HEK293 (cell line): ENCODE measurements at regions not wholly inside any gene's neighbourhood (a gene's known extent, or its start where the extent isn't known, plus 50 kb on each side); places are given as distances from the start of the nearest gene placed in this dataset.

Experiments used
- CTCF ChIA-PET: fragments of 350-600 bp; formaldehyde crosslinking; extraction: SDS; loops from one replicate; lab custom pipeline; 2021; ENCODE audit warnings: antibody characterized with exemption; lab: Yijun Ruan, JAX
- POLR2A ChIA-PET: fragments of 300-600 bp; formaldehyde crosslinking; extraction: SDS; loops from one replicate; lab custom pipeline; 2020; ENCODE audit warnings: antibody characterized with exemption, inconsistent platforms; lab: Yijun Ruan, JAX
- H3K27ac ChIP-seq: fragments of 200-500 bp; sonication (Bioruptor generic); 2 replicates; pipeline ENCODE4 v1.5.1; 2014; ENCODE audit warnings: low read depth, low read length, control low read depth, inconsistent platforms; ENCODE audit errors: extremely low read depth
- H3K36me3 ChIP-seq, 2 experiments: fragments of 200-500 bp in 1 of 2; sonication (Bioruptor generic) in 1 of 2; 1 replicate in 1 of 2; 2 replicates in 1 of 2; pipeline ENCODE4 v1.5.1; 2014 to 2017; ENCODE audit warnings: inconsistent platforms in 2 of 2, low read length in 2 of 2; ENCODE audit not compliant: control insufficient read depth in 2 of 2, insufficient read depth in 1 of 2
- H3K4me1 ChIP-seq: fragments of 200-500 bp; sonication (Bioruptor generic); 2 replicates; pipeline ENCODE4 v1.5.1; 2014; ENCODE audit warnings: mild to moderate bottlenecking, low read length, inconsistent platforms; ENCODE audit not compliant: control insufficient read depth, insufficient read depth
- H3K4me3 ChIP-seq: 2 replicates; pipeline ENCODE4 v1.5.1; 2011; ENCODE audit warnings: low read depth, mild to moderate bottlenecking, control low read depth, low read length, moderate library complexity
- H3K9me3 ChIP-seq: fragments of 200-500 bp; sonication (Bioruptor generic); 2 replicates; pipeline ENCODE4 v1.5.1; 2014; ENCODE audit warnings: low read depth, low read length, inconsistent platforms; ENCODE audit not compliant: control insufficient read depth, insufficient read depth
- BCL6B ChIP-seq: fragments of 450-650 bp; formaldehyde crosslinking; IDR thresholded peaks from 2 replicates; pipeline ENCODE4 v1.5.1; 2017; ENCODE audit warnings: missing biosample characterization, missing genetic modification characterization
- KLF16 ChIP-seq: fragments of 450-650 bp; formaldehyde crosslinking; IDR thresholded peaks from 2 replicates; pipeline ENCODE4 v1.5.1; 2017; ENCODE audit warnings: missing biosample characterization, missing genetic modification characterization
- KLF8 ChIP-seq: fragments of 450-650 bp; formaldehyde crosslinking; IDR thresholded peaks from 2 replicates; pipeline ENCODE4 v1.5.1; 2016; ENCODE audit warnings: missing biosample characterization, missing genetic modification characterization
- OSR2 ChIP-seq: fragments of 450-650 bp; formaldehyde crosslinking; IDR thresholded peaks from 2 replicates; pipeline ENCODE4 v1.5.1; 2016; ENCODE audit warnings: missing biosample characterization, missing genetic modification characterization
- SCRT2 ChIP-seq: fragments of 450-650 bp; formaldehyde crosslinking; IDR thresholded peaks from 2 replicates; pipeline ENCODE4 v1.5.1; 2016; ENCODE audit warnings: missing biosample characterization, missing genetic modification characterization
- SETDB1 ChIP-seq: IDR thresholded peaks from one replicate; pipeline ENCODE4 v1.6.1; 2017; ENCODE audit warnings: mild to moderate bottlenecking, low read length, moderate library complexity, mixed read lengths; ENCODE audit not compliant: insufficient read length
- TRIM28 ChIP-seq: IDR thresholded peaks from 2 replicates; pipeline ENCODE4 v1.6.1; 2011; ENCODE audit warnings: low read length, control low read depth, borderline replicate concordance
- YY2 ChIP-seq: fragments of 450-650 bp; formaldehyde crosslinking; IDR thresholded peaks from 2 replicates; pipeline ENCODE4 v1.5.1; 2016; ENCODE audit warnings: missing biosample characterization, missing genetic modification characterization
- ZNF211 ChIP-seq: fragments of 450-650 bp; formaldehyde crosslinking; IDR thresholded peaks from 2 replicates; pipeline ENCODE4 v1.5.1; 2016; ENCODE audit warnings: low read depth, missing biosample characterization, missing genetic modification characterization
- ZNF23 ChIP-seq: fragments of 450-650 bp; formaldehyde crosslinking; IDR thresholded peaks from 2 replicates; pipeline ENCODE4 v1.5.1; 2016; ENCODE audit warnings: missing biosample characterization, missing genetic modification characterization, borderline replicate concordance
- ZNF280D ChIP-seq: fragments of 450-650 bp; formaldehyde crosslinking; IDR thresholded peaks from 2 replicates; pipeline ENCODE4 v1.5.1; 2016; ENCODE audit warnings: missing biosample characterization, missing genetic modification characterization
- ZNF354C ChIP-seq: fragments of 450-650 bp; formaldehyde crosslinking; IDR thresholded peaks from 2 replicates; pipeline ENCODE4 v1.5.1; 2016; ENCODE audit warnings: missing biosample characterization, missing genetic modification characterization, low read depth, borderline replicate concordance
- ZNF510 ChIP-seq: fragments of 450-650 bp; formaldehyde crosslinking; IDR thresholded peaks from 2 replicates; pipeline ENCODE4 v1.5.1; 2018; ENCODE audit warnings: mild to moderate bottlenecking, missing genetic modification characterization, missing biosample characterization; ENCODE audit not compliant: insufficient replicate concordance
- ZNF514 ChIP-seq: fragments of 450-650 bp; formaldehyde crosslinking; IDR thresholded peaks from 2 replicates; pipeline ENCODE4 v1.5.1; 2016; ENCODE audit warnings: missing biosample characterization, missing genetic modification characterization
- ZNF530 ChIP-seq: fragments of 450-650 bp; formaldehyde crosslinking; IDR thresholded peaks from 2 replicates; pipeline ENCODE4 v1.5.1; 2016; ENCODE audit warnings: low read depth, missing biosample characterization, missing genetic modification characterization
- ZNF585B ChIP-seq: fragments of 450-650 bp; formaldehyde crosslinking; IDR thresholded peaks from 2 replicates; pipeline ENCODE4 v1.5.1; 2016; ENCODE audit warnings: missing biosample characterization, missing genetic modification characterization
- ZNF610 ChIP-seq: fragments of 450-650 bp; formaldehyde crosslinking; IDR thresholded peaks from 2 replicates; pipeline ENCODE4 v1.5.1; 2016; ENCODE audit warnings: missing biosample characterization, missing genetic modification characterization, borderline replicate concordance
- ZNF677 ChIP-seq: fragments of 450-650 bp; IDR thresholded peaks from 2 replicates; pipeline ENCODE4 v1.5.0; 2018; ENCODE audit warnings: missing biosample characterization, mild to moderate bottlenecking, missing genetic modification characterization, moderate library complexity
- ZXDB ChIP-seq: fragments of 450-650 bp; formaldehyde crosslinking; IDR thresholded peaks from 2 replicates; pipeline ENCODE4 v1.5.1; 2016; ENCODE audit warnings: missing biosample characterization, missing genetic modification characterization
- TF ChIP-seq, protein P1 (sequence below): sonication (generic); formaldehyde crosslinking; IDR thresholded peaks from 2 replicates; pipeline ENCODE4 v1.8.1; 2022; ENCODE audit warnings: mild to moderate bottlenecking, moderate library complexity, missing genetic modification reagents
- TF ChIP-seq, protein P2 (sequence below): IDR thresholded peaks from 2 replicates; pipeline ENCODE4 v1.6.1; 2011; ENCODE audit warnings: mild to moderate bottlenecking, low read depth, low read length, borderline replicate concordance

GRCh38 chr4:92066485-92066884, 237.3 kb upstream of the GRID2 start (continued):
- TF ChIP-seq, protein P1, sequence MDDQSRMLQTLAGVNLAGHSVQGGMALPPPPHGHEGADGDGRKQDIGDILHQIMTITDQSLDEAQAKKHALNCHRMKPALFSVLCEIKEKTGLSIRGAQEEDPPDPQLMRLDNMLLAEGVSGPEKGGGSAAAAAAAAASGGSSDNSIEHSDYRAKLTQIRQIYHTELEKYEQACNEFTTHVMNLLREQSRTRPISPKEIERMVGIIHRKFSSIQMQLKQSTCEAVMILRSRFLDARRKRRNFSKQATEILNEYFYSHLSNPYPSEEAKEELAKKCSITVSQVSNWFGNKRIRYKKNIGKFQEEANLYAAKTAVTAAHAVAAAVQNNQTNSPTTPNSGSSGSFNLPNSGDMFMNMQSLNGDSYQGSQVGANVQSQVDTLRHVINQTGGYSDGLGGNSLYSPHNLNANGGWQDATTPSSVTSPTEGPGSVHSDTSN (CRISPR knock-in tag), result no peak

- CTCF ChIA-PET, result no interaction called here
These were observed 232.2 kb upstream of the GRID2 start for GRCh38 chr4:92071587-92071986.

DNA sequence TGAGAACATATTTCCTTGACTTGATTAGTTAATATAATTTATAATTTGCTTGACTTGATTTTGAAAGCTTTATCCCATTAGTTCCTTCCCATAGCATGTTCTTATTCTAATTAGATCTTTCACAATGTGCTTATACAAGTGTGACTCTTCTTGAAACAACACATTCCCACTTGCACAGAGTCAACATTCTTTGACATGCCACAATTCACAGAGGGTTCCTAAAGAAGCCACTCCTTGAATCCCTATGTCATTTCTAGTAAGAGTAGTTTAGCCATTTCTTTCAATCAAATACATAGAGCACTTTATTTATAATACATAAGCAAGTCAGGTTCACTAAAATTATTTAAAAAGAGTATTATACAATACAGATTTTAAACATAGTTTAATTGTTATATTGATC, 228.9 kb upstream of the GRID2 start:
- POLR2A ChIA-PET, result no interaction called here
- Histone ChIP-seq H3K36me3 (no peaks in the 10 kb centered on the region), H3K4me3 (no peak overlapping the region), H3K9me3 (no peaks in the 10 kb centered on the region), H3K4me1 (no peaks in the 10 kb centered on the region), H3K27ac (no peak overlapping the region)
- no peak for TF ChIP-seq ZNF677 (tag by site-specific recombination)
- no peak for TF ChIP-seq ZNF211 (tag by site-specific recombination)
- TF ChIP-seq ZNF610, result no peak
- no peak for TF ChIP-seq ZXDB (tag by site-specific recombination)
- no peak for TF ChIP-seq SCRT2 (tag by site-specific recombination)
- TF ChIP-seq TRIM28, result no peak
- no peak for TF ChIP-seq ZNF354C (tag by site-specific recombination)
- TF ChIP-seq, protein P2, sequence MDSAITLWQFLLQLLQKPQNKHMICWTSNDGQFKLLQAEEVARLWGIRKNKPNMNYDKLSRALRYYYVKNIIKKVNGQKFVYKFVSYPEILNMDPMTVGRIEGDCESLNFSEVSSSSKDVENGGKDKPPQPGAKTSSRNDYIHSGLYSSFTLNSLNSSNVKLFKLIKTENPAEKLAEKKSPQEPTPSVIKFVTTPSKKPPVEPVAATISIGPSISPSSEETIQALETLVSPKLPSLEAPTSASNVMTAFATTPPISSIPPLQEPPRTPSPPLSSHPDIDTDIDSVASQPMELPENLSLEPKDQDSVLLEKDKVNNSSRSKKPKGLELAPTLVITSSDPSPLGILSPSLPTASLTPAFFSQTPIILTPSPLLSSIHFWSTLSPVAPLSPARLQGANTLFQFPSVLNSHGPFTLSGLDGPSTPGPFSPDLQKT, result no peak
- TF ChIP-seq OSR2 (tag by site-specific recombination), result no peak
- TF ChIP-seq YY2 (tag by site-specific recombination), result no peak
- TF ChIP-seq KLF8 (tag by site-specific recombination), result no peak
- TF ChIP-seq ZNF514, result no peak
- no peak for TF ChIP-seq ZNF280D (tag by site-specific recombination)
- no peak for TF ChIP-seq ZNF23 (tag by site-specific recombination)
- CTCF ChIA-PET, result no interaction called here

More at GRCh38 chr4:92071587-92071986, 232.2 kb upstream of the GRID2 start:
- H3K36me3 ChIP-seq, result no peaks in the 10 kb centered on the region
- POLR2A ChIA-PET, result no interaction called here
- H3K4me1 ChIP-seq, result no peaks in the 10 kb centered on the region
- H3K27ac ChIP-seq, result no peak overlapping the region
- H3K4me3 ChIP-seq, result no peak overlapping the region
- no peaks in the 10 kb centered on the region for H3K9me3 ChIP-seq
- TF ChIP-seq ZNF585B (tag by site-specific recombination) (peak; percentile 75), ZNF530 (no peak), ZNF510 (no peak), BCL6B (tag by site-specific recombination) (no peak), SETDB1 (peak; percentile 70), KLF16 (tag by site-specific recombination) (no peak)
